ENCODE measurements at regions not wholly inside any gene's neighbourhood (a gene's known extent, or its start where the extent isn't known, plus 50 kb on each side); places are given as distances from the start of the nearest gene placed in this dataset.

GRCh38 chr2:111685342-111685741 lies 198.7 kb downstream of the ANAPC1 start:
- TF ChIP-seq CTCF (IDR thresholded peaks at IDR 0.05): no peak
- no peak for TF ChIP-seq EZH2 (IDR thresholded peaks at IDR 0.05)
- no peak for TF ChIP-seq EZH2phosphoT487 (IDR thresholded peaks at IDR 0.05)

All from neural progenitor cell (in vitro differentiated cells).